GM21367 (cell line): ENCODE measurements at regions not wholly inside any gene's neighbourhood (a gene's known extent, or its start where the extent isn't known, plus 50 kb on each side); places are given as distances from the start of the nearest gene placed in this dataset.
"Not testable (repeated sequence)": the region's sequence is repeated elsewhere in the genome, so short reads cannot be mapped to it uniquely, and the experiment has no call there.

ENCODE experiments used
- ATAC-seq: cut with Tn5 transposase; IDR thresholded peaks from one replicate; pipeline ENCODE4 v1.9.1; 2021; ENCODE audit not compliant: unreplicated experiment

DNA sequence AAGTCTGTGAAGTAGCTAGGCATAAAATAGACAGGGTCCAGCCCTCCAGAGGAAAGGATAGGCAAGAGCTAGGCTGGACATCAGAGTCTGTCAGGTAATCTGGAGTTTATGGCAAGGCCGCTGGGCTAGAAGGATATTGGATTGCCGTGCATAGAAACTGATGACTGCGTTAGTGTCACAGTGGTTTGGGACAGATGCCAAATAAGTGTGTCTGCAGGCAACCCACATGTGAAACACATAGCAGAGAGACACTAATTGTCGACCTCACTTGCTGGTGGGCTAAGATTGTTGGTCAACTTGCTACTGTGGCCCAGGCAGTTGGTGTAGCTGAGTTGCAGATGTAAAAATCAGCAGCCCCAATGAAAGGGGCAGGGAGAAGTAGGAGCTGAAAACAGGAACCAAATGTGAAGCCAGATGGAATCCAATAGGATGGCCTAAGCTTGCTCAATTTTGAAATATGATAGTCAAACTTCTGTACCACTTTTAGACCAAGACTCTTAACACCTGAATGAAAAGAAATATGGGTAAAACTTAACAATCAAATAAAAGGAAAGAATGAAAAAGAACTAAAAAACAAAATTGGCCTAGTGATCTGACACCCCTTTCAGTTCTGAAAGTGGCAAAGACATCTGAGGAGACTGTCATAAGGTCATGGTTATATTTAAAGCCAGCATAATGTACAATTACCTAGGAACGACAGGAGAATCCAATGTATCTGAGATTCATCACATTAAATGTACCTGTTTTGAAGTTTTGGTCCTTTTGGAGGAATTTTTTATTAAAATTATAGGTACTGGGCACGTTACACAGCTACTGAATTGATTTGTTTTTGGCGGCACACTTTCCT lies 243.3 kb upstream of the ACTBL2 start:
- ATAC-seq, result no peak

GRCh38 chr5:57724836-57725235 lies 242.2 kb upstream of the ACTBL2 start:
- no peak for ATAC-seq

GRCh38 chr5:57721226-57721625 lies 238.6 kb upstream of the ACTBL2 start:
- ATAC-seq, result no peak

- ATAC-seq, result no peak
Measured at GRCh38 chr5:57720656-57721055, 238.0 kb upstream of the ACTBL2 start.

DNA sequence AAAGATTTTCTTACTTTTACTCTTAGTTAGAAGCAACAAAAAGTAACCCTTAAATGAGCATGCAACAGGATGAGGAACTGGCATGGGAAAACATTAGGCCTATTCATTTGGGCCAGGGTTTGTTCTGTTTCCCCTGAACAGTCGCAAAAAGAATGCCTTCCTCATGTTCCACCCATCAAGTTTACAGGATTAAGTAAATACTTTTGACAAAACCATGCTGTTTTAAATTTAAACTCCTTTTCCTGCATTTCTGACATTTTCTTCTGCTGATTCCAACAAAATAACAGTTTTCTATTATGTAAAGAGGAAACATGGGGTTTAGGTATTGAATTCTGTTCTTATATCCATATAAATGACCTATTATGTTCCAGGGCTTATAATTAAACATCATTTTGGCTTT lies 236.6 kb upstream of the ACTBL2 start:
- ATAC-seq, result no peak

DNA sequence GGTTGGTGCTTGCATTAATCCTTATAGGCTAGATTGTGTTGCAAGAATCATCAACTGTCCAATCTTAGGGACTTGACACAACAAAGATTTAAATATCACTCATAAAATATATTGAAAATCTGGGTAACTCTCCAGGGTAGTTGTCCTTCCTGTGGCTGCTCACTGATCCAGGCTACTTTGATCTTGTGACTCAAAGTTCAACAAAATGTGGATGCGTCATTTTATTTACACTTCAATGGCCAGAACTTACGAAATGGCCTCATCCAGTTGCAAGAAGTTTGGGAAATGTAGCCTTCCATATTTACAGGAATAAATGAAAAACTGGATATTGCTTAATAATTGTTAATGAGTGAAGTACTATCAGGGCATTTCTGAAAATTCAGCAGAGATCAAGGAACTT lies 235.5 kb upstream of the ACTBL2 start:
- no peak for ATAC-seq

- ATAC-seq, result no peak
Measured at GRCh38 chr5:57717555-57717954, 234.9 kb upstream of the ACTBL2 start.

DNA sequence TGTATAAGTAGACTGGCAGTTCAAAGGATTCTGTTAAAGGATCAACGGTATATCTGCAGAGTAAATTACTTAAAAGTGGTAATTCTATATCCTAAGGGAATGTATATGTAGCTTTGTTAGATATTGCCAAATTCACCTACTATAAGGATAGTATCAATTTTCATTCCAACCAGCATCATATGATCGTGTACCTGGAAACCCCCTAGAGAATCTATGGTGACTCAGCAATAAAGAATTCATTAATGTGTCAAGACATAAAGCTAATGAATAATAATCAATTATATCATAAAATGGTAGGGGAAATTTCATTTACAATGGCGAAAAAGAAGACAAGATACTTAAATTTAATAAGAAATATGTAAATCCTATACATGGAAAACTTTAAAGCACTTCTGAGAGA lies 234.1 kb upstream of the ACTBL2 start:
- ATAC-seq, result no peak

DNA sequence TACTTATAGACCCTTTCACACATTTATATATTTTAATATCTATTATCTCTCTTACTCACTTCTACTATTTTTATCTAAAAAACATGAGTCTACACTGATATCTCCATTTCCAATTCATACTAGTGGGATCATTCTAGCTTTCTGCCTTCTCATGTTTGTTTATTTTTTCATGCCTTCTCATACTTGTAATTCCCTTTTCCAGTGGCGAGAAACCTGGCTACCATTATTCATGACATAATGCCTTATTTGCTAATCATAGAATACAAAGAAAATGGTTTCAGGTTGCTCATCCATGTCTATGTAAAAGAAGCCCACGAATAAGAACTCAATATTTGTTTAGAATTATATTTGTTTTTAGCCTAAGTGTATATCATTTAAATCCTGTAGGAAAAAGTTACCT lies 232.7 kb upstream of the ACTBL2 start:
- no peak for ATAC-seq

DNA sequence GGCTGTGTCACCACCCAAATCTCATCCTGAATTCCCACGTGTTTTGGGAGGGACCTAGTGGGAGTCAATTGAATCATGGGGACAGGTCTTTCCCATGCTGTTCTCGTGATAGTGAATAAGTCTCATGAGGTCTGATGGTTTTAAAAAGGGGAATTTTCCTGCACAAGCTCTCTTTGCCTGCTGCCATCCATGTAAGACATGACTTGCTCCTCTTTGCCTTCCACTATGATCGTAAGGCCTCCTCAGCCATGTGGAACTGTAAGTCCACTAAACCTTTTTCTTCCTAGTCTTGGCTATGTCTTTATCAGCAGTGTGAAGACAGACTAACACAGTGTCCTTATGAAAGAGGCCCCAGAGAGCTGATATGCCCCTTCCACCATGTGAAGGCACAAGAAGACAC lies 230.9 kb upstream of the ACTBL2 start:
- not testable (repeated sequence) for ATAC-seq

DNA sequence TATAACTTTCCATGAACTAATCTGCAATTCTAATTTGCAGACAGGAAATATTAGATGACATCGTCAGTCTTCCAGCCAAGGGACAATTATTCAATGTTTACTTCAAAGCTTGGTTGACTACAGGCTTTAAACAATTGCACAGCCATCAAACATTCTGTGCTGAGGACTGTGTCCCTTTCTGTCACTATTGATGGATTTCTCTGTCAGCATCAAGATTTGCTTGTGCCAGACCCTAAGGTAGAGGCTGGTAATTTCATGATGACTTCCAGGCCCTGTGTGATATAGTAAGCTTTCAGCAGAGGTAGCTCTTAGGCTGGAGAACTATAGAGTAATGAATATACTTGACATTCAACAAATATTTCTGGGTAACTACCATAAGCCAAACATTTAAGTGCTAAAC lies 229.3 kb upstream of the ACTBL2 start:
- ATAC-seq, result no peak

- ATAC-seq, result no peak
Measured at GRCh38 chr5:57711471-57711870, 228.9 kb upstream of the ACTBL2 start.

GRCh38 chr5:57710126-57710525 lies 227.5 kb upstream of the ACTBL2 start:
- no peak for ATAC-seq

DNA sequence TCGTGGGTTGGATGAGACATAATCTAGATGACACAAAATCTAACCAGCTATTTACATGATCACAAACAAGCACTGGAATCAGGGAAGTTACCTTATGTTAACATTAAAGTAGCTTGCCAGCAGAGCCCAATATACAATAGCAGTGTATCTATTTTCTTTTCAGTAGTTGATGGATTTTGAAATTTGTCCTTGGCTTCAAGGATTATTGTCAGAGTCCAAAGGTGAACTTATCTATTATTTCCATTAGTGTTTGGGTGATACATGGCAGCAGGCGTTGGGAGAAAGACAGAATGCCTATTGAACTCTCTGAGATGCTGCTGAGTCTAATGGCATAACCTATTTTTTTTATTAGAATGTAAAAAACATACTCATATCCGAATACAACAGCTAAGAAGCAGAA lies 223.2 kb upstream of the ACTBL2 start:
- no peak for ATAC-seq

DNA sequence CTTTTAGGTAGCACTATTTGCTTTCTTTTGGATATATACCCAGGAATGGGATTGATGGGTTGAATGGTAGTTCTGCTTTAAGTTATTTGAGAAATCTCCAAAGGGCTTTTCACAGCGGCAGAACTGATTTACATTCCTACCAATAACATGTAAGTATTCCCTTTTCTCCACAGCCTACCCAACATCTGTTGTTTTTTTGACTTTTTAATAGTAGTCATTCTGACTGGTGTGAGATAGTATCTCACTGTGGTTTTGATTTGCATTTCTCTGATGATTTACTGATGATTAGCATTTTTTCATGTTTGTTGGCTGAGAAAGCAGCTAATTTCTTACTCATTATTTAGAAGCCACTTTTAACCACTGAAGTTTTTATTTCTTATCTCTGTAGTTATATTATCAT lies 221.1 kb upstream of the ACTBL2 start:
- no peak for ATAC-seq

- no peak for ATAC-seq
Measured at GRCh38 chr5:57700484-57700883, 217.9 kb upstream of the ACTBL2 start.

DNA sequence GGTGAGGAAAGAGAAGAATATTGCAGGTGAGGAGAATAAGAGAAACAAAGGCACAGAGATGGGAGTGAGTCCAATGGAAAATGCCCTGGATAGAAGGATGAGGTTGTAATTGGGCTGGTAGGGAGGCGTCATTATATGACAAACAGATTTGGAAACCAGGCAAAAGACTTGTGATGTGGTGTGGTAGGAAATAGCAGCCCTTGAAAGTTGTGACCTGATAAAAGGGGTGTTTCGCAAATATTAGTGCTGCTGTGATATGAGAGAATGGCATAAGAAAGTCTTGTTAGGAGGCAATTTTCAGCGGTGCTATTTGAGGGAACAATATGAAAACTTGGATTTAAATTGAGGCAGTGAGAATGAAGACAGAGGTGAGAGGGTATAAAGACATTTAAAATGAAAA lies 217.5 kb upstream of the ACTBL2 start:
- ATAC-seq, result no peak

DNA sequence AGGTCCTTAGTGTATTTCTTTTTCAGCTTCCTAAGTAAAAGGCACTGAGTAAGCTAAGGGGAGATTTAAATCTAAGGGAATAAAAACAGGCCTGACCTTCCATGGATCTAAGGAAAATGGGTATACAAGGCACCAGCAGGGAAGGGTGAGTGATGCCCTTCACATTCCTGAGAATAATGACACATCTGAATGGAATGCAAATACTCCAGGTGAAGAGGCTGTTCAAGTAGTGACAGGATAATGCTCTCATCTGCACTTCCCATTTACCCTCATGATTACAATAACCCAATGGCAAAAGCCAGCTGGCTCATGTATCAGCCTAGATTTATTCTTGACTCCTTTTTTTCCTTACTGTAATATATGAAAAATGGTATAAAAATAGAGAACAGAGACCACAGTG lies 216.2 kb upstream of the ACTBL2 start:
- no peak for ATAC-seq

GRCh38 chr5:57698086-57698485 lies 215.5 kb upstream of the ACTBL2 start:
- no peak for ATAC-seq

DNA sequence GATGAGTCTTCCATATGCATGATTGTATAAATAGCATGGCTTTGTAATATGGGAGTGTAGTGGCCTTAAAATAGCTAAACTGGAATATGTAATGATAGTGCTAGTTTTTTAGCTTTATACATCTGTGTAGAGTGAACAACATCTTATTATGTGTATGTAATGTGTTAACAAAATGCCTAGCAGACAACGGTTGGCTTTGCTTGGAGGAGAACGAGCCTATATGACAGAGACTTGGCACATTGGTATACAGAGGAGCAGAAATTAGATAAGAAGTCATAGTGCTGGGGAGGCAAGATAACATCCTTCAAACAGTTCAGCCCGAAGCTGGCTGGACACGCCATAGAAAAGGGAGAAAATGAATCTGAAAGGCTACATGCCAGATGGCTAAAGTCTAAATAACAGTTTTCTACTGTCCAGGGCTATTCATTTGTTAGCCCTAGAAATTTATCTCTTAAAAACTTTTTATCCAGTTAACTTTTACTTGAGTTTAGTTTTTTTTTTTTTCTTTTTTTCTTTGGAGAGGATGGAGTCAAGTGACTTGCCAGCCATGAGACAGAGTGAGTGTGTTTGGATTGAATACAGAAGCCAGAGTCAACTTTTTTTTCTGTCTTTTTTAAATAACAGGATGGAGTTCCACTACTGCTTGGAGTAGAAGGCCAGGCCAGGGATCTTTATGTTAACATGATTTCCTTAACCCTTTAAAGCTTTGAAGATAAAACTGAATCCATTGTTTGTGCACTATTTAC lies 214.4 kb upstream of the ACTBL2 start:
- ATAC-seq, result no peak

DNA sequence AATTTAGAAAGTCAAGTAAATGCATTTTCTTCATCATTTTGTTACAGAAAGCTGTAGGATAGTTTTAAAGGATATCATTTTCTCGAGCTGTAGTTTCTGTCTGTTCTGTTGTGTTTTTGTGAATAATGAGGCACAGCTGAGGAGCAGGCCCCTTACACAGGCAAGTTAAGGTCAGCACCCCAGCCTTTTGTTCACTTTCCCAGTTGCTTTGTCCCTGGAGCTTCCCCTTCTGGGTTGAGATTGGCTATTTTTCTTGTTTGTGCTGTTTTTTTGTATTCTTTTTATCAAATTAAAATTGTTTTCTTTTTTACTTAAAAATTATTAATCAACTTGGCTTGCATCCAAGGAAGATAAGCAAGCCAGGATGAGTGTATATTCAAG lies 213.8 kb upstream of the ACTBL2 start:
- ATAC-seq, result no peak

- ATAC-seq, result no peak
Measured at GRCh38 chr5:57695706-57696388, 213.2 kb upstream of the ACTBL2 start.
